Testis (tissue), 2 donors: ENCODE measurements at regions not wholly inside any gene's neighbourhood (a gene's known extent, or its start where the extent isn't known, plus 50 kb on each side); places are given as distances from the start of the nearest gene placed in this dataset.
"Not testable (repeated sequence)": the region's sequence is repeated elsewhere in the genome, so short reads cannot be mapped to it uniquely, and the experiment has no call there.

Source experiments
- DNase-seq: peaks from one replicate; pipeline ENCODE4 v3.0.0-alpha.2; 2019
- H3K27ac ChIP-seq, 2 donors: fragments of 200-600 bp; sonication (generic); one replicate each; pipeline ENCODE4 v1.5.1; 2019
- H3K27me3 ChIP-seq: fragments of 200-600 bp; sonication (generic); one replicate; pipeline ENCODE4 v1.5.1; 2019
- H3K36me3 ChIP-seq: fragments of 200-600 bp; sonication (generic); one replicate; pipeline ENCODE4 v1.5.1; 2017; ENCODE audit warnings: low read depth; ENCODE audit errors: missing control alignments
- H3K4me1 ChIP-seq: fragments of 200-600 bp; sonication (generic); one replicate; pipeline ENCODE4 v1.5.1; 2019
- H3K4me3 ChIP-seq, 2 donors: fragments of 200-600 bp; sonication (generic); one replicate each; pipeline ENCODE4 v1.5.1; 2017 to 2019
- H3K9me3 ChIP-seq: fragments of 200-600 bp; sonication (generic); one replicate; pipeline ENCODE4 v1.5.1; 2017
- POLR2A ChIP-seq: fragments of 450-650 bp; IDR thresholded peaks from one replicate; pipeline ENCODE4 v1.6.1; 2017; ENCODE audit warnings: antibody characterized with exemption, mild to moderate bottlenecking, moderate library complexity
- WGBS, 2 donors: methylation state at CpG; one replicate each; pipeline ENCODE4 v1.1.5; 2018; 5-methylcytosine and 5-hydroxymethylcytosine counted together
- intact Hi-C: fragments of 100-400 bp; cut with DNase I; formaldehyde crosslinking; loops from one replicate; pipeline ENCODE4 v1.15.1; 2023; ENCODE audit warnings: low total_unique reads
- TF ChIP-seq, protein P1 (sequence below), 3 experiments: fragments of 450-650 bp in 2 of 3; fragments of 200-600 bp in 1 of 3; sonication (generic) in 1 of 3; IDR thresholded peaks; one replicate each; pipeline ENCODE4 v1.5.1; 2016 to 2019; ENCODE audit warnings: antibody characterized with exemption in 3 of 3, mild to moderate bottlenecking in 2 of 3, moderate library complexity in 1 of 3

GRCh38 chr3:73828348-73828747 is 203.6 kb upstream of the PDZRN3 start:
- TF ChIP-seq, protein P1, sequence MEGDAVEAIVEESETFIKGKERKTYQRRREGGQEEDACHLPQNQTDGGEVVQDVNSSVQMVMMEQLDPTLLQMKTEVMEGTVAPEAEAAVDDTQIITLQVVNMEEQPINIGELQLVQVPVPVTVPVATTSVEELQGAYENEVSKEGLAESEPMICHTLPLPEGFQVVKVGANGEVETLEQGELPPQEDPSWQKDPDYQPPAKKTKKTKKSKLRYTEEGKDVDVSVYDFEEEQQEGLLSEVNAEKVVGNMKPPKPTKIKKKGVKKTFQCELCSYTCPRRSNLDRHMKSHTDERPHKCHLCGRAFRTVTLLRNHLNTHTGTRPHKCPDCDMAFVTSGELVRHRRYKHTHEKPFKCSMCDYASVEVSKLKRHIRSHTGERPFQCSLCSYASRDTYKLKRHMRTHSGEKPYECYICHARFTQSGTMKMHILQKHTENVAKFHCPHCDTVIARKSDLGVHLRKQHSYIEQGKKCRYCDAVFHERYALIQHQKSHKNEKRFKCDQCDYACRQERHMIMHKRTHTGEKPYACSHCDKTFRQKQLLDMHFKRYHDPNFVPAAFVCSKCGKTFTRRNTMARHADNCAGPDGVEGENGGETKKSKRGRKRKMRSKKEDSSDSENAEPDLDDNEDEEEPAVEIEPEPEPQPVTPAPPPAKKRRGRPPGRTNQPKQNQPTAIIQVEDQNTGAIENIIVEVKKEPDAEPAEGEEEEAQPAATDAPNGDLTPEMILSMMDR (IDR thresholded peaks at IDR 0.05), result no peak
- no peak for TF ChIP-seq POLR2A
- intact Hi-C loops, result no loop called here
- H3K27ac ChIP-seq, result no peak overlapping the region

DNA sequence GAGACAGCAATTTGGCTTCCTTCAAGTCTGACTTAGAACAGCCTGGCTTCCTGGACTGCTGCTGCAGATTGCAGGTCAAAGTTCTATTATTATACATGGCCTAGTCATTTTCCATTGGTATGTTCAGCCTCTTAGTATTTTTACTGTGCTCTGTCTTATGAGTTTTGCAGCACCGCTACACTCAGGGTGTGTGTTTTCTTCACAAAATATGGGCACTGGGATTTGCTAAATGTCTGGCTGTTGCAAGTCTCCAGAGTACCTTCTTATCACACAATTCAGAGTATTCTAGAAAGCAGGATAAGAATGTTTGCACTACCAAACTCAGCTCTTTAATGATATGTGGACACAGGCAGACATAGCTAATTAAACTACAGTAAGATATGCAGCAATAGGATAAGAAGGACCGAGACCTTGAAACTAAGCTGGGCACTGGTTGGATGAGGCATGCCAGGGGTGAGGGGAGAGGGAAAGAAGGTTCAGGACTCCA is 203.0 kb upstream of the PDZRN3 start:
- Histone ChIP-seq H3K36me3 (no peaks in the 10 kb centered on the region), H3K9me3 (no peaks in the 10 kb centered on the region), H3K27me3 (no peaks in the 10 kb centered on the region), H3K4me3 (no peak overlapping the region), H3K4me1 (no peaks in the 10 kb centered on the region), H3K27ac (no peak overlapping the region)
- intact Hi-C loops, result no loop called here
- no peak for TF ChIP-seq POLR2A
- TF ChIP-seq, protein P1 (IDR thresholded peaks at IDR 0.05), result no peak
- DNase-seq, result no peak
- 29 to 57% methylated on average over 2 of the region's 2 CpGs for whole genome bisulfite sequencing, 2 donors

More at GRCh38 chr3:73828348-73828747, 203.6 kb upstream of the PDZRN3 start:
- WGBS, 2 donors, result 35 to 53% methylated on average over 3 of the region's 3 CpGs
- Histone ChIP-seq H3K27me3 (no peaks in the 10 kb centered on the region), H3K36me3 (no peaks in the 10 kb centered on the region), H3K4me1 (no peaks in the 10 kb centered on the region), H3K4me3 (no peak overlapping the region), H3K9me3 (no peaks in the 10 kb centered on the region)
- no peak for DNase-seq

GRCh38 chr3:73827204-73827603 is 202.5 kb upstream of the PDZRN3 start:
- Histone ChIP-seq H3K27me3 (no peaks in the 10 kb centered on the region), H3K4me3 (no peak overlapping the region), H3K4me1 (no peaks in the 10 kb centered on the region), H3K36me3 (no peaks in the 10 kb centered on the region), H3K27ac (no peak overlapping the region), H3K9me3 (no peaks in the 10 kb centered on the region)
- TF ChIP-seq POLR2A, result no peak
- TF ChIP-seq, protein P1 (IDR thresholded peaks at IDR 0.05), result no peak
- intact Hi-C loops, result no loop called here
- WGBS, 2 donors, result 52 to 74% methylated on average over 2 of the region's 2 CpGs
- no peak for DNase-seq

DNA sequence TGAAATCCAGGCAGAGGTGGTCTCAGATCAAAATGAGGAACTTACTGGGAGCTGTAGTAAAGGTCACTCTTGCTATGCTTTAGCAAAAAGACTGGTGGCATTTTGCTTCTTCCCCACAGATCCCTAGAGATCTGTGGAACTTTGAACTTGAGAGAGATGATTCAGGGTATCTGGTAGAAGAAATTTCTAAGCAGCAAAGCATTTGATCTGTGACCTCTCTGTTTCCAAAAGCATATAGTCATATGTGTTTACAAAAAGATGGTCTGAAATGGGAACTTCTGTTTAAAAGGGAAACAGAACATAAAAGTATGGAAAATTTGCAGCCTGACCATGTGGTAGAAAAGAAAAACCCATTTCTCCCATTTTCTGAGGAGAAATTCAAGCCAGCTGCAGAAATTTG is 196.2 kb upstream of the PDZRN3 start:
- H3K27me3 ChIP-seq, H3K36me3 ChIP-seq, H3K4me3 ChIP-seq, H3K9me3 ChIP-seq, H3K27ac ChIP-seq, intact Hi-C loops, DNase-seq, H3K4me1 ChIP-seq: not testable (repeated sequence)

- DNase-seq, result no peak
- intact Hi-C loops, result no loop called here
- Histone ChIP-seq H3K36me3 (no peaks in the 10 kb centered on the region), H3K4me1 (no peaks in the 10 kb centered on the region), H3K27me3 (no peaks in the 10 kb centered on the region), H3K9me3 (no peaks in the 10 kb centered on the region), H3K4me3 (no peak overlapping the region), H3K27ac (no peak overlapping the region)
- no peak for TF ChIP-seq POLR2A
- TF ChIP-seq, protein P1 (IDR thresholded peaks at IDR 0.05), result no peak
- WGBS, 2 donors, result 83 to 90% methylated on average over 1 of the region's 1 CpG
Measured at GRCh38 chr3:73820431-73820830, 195.7 kb upstream of the PDZRN3 start.
